Colonic mucosa (tissue), 4 donors: ENCODE measurements at regions not wholly inside any gene's neighbourhood (a gene's known extent, or its start where the extent isn't known, plus 50 kb on each side); places are given as distances from the start of the nearest gene placed in this dataset.

ENCODE experiments used
- DNase-seq: peaks from one replicate; pipeline ENCODE4 v3.0.0-alpha.2; 2020
- H3K27ac ChIP-seq: fragments of 200-600 bp; one replicate; pipeline ENCODE4 v1.8.0; 2021
- H3K27me3 ChIP-seq: fragments of 200-600 bp; one replicate; pipeline ENCODE4 v1.8.0; 2021
- H3K36me3 ChIP-seq: fragments of 200-600 bp; one replicate; pipeline ENCODE4 v1.8.0; 2021
- H3K4me1 ChIP-seq: fragments of 200-600 bp; one replicate; pipeline ENCODE4 v1.8.0; 2021; ENCODE audit warnings: mild to moderate bottlenecking
- H3K4me3 ChIP-seq: fragments of 200-600 bp; one replicate; pipeline ENCODE4 v1.8.0; 2021
- H3K9ac ChIP-seq, 2 donors: one replicate each; pipeline ENCODE4 v1.7.0; 2013; ENCODE audit warnings: control low read depth in 2 of 2, low read depth in 2 of 2, low read length in 2 of 2
- H3K9me3 ChIP-seq: fragments of 200-600 bp; one replicate; pipeline ENCODE4 v1.8.0; 2021
- intact Hi-C: fragments of 100-400 bp; cut with DNase I; formaldehyde crosslinking; loops from one replicate; pipeline ENCODE4 v1.14.1; 2022
- TF ChIP-seq, protein P1 (sequence below): fragments of 200-600 bp; IDR thresholded peaks from one replicate; pipeline ENCODE4 v1.8.0; 2022; ENCODE audit warnings: antibody characterized with exemption, mild to moderate bottlenecking
- donor health status: healthy.
- donor health status: DM: no; HTN: no; CAD: no.
- donor health status: DM: no; HTN: no; CAD: no.

DNA sequence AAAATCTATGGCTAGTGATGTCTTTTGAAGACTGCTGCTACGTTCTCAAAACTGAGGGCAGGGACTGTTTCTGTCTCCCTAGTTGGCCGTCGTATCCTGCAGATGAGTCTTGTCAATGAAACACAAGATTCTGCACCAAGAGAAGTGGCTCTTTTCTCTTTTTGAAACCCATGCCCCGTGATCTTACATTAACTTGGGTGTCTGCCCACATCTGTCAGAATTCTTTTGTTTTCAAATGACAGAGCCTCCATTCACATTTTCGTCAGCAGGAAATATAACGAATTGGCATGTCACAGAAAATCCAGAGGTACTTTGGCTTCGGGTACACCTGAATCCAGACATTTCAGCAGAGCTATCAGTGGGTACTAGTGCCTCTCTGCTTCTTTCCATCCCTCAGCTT is 331.3 kb upstream of the PROK2 start:
- no peak for DNase-seq
- intact Hi-C loops, result no loop called here
- TF ChIP-seq, protein P1, sequence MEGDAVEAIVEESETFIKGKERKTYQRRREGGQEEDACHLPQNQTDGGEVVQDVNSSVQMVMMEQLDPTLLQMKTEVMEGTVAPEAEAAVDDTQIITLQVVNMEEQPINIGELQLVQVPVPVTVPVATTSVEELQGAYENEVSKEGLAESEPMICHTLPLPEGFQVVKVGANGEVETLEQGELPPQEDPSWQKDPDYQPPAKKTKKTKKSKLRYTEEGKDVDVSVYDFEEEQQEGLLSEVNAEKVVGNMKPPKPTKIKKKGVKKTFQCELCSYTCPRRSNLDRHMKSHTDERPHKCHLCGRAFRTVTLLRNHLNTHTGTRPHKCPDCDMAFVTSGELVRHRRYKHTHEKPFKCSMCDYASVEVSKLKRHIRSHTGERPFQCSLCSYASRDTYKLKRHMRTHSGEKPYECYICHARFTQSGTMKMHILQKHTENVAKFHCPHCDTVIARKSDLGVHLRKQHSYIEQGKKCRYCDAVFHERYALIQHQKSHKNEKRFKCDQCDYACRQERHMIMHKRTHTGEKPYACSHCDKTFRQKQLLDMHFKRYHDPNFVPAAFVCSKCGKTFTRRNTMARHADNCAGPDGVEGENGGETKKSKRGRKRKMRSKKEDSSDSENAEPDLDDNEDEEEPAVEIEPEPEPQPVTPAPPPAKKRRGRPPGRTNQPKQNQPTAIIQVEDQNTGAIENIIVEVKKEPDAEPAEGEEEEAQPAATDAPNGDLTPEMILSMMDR, result no peak
- H3K9me3 ChIP-seq, result no peaks in the 10 kb centered on the region
- H3K4me3 ChIP-seq, result no peak overlapping the region
- H3K27me3 ChIP-seq, result no peaks in the 10 kb centered on the region
- no peaks in the 10 kb centered on the region for H3K4me1 ChIP-seq
- H3K36me3 ChIP-seq, result no peaks in the 10 kb centered on the region
- no peak overlapping the region for H3K9ac ChIP-seq
- no peak overlapping the region for H3K27ac ChIP-seq

DNA sequence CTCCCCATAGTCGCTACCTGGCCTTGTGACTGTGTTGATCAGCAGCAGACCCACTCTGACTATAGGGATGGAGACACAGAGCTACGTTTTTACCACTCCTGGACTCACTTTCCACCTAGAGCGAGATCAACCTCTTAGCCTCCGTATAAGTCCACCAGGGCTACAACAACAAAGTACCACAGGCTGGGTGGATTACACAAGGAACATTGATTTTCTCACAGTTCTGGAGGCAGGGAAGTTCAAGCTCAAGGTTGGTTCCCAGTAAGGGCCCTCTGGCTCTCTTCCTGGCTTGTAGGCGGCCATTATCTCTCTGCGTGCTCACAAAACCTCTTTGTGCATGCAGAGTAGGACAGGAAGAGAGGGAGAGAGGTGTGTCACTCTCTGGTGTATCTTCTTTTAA is 330.4 kb upstream of the PROK2 start:
- no peaks in the 10 kb centered on the region for H3K27me3 ChIP-seq
- H3K4me1 ChIP-seq, result no peaks in the 10 kb centered on the region
- H3K36me3 ChIP-seq, result no peaks in the 10 kb centered on the region
- TF ChIP-seq, protein P1, result no peak
- H3K27ac ChIP-seq, result no peak overlapping the region
- no peak for DNase-seq
- H3K4me3 ChIP-seq, result no peak overlapping the region
- H3K9me3 ChIP-seq, result no peaks in the 10 kb centered on the region
- intact Hi-C loops, result no loop called here
- H3K9ac ChIP-seq, result no peak overlapping the region

GRCh38 chr3:72114773-72115172 is 329.8 kb upstream of the PROK2 start:
- Histone ChIP-seq H3K27ac (no peak overlapping the region), H3K4me3 (no peak overlapping the region), H3K9ac (no peak overlapping the region), H3K27me3 (no peaks in the 10 kb centered on the region), H3K36me3 (no peaks in the 10 kb centered on the region), H3K9me3 (no peaks in the 10 kb centered on the region), H3K4me1 (no peaks in the 10 kb centered on the region)
- DNase-seq, result no peak
- intact Hi-C loops, result no loop called here
- TF ChIP-seq, protein P1, result no peak

- intact Hi-C loops, result no loop called here
- no peaks in the 10 kb centered on the region for H3K36me3 ChIP-seq
- no peaks in the 10 kb centered on the region for H3K27me3 ChIP-seq
- no peak overlapping the region for H3K9ac ChIP-seq
- H3K4me1 ChIP-seq, result no peaks in the 10 kb centered on the region
- TF ChIP-seq, protein P1, result no peak
- no peak for DNase-seq
- no peak overlapping the region for H3K4me3 ChIP-seq
- no peaks in the 10 kb centered on the region for H3K9me3 ChIP-seq
- no peak overlapping the region for H3K27ac ChIP-seq
Observed at GRCh38 chr3:72113964-72114363, 329.0 kb upstream of the PROK2 start.

- TF ChIP-seq, protein P1, result no peak
- Histone ChIP-seq H3K4me3 (no peak overlapping the region), H3K9ac (no peak overlapping the region), H3K9me3 (no peaks in the 10 kb centered on the region), H3K4me1 (no peaks in the 10 kb centered on the region), H3K36me3 (no peaks in the 10 kb centered on the region), H3K27ac (no peak overlapping the region), H3K27me3 (no peaks in the 10 kb centered on the region)
- DNase-seq, result no peak
- intact Hi-C loops, result no loop called here
Observed at GRCh38 chr3:72113564-72113963, 328.6 kb upstream of the PROK2 start.

GRCh38 chr3:72112435-72112834 is 327.5 kb upstream of the PROK2 start:
- H3K9ac ChIP-seq, result no peak overlapping the region
- no peaks in the 10 kb centered on the region for H3K36me3 ChIP-seq
- no peaks in the 10 kb centered on the region for H3K4me1 ChIP-seq
- intact Hi-C loops, result no loop called here
- no peaks in the 10 kb centered on the region for H3K27me3 ChIP-seq
- no peak overlapping the region for H3K27ac ChIP-seq
- no peaks in the 10 kb centered on the region for H3K9me3 ChIP-seq
- DNase-seq, result no peak
- TF ChIP-seq, protein P1, result no peak
- H3K4me3 ChIP-seq, result no peak overlapping the region
